PFSK-1 (cell line): ENCODE measurements at regions not wholly inside any gene's neighbourhood (a gene's known extent, or its start where the extent isn't known, plus 50 kb on each side); places are given as distances from the start of the nearest gene placed in this dataset.

ENCODE experiments used
- POLR2AphosphoS5 ChIP-seq: IDR thresholded peaks from 2 replicates; pipeline ENCODE4 v1.6.1; 2012; ENCODE audit warnings: low read depth, mild to moderate bottlenecking, control low read depth, low read length, moderate library complexity
- TAF1 ChIP-seq: IDR thresholded peaks from 2 replicates; pipeline ENCODE4 v1.6.1; 2012; ENCODE audit warnings: low read length, control low read depth, borderline replicate concordance; ENCODE audit not compliant: insufficient read depth
- TF ChIP-seq, protein P1 (sequence below), 2 experiments: IDR thresholded peaks; 2 replicates each; pipeline versions ENCODE4 v1.6.1 to v1.8.0; 2011 to 2012; ENCODE audit warnings: low read depth in 2 of 2, low read length in 2 of 2, control low read depth in 1 of 2, inconsistent platforms in 1 of 2, mild to moderate bottlenecking in 1 of 2, moderate library complexity in 1 of 2; ENCODE audit not compliant: insufficient read depth in 1 of 2

DNA sequence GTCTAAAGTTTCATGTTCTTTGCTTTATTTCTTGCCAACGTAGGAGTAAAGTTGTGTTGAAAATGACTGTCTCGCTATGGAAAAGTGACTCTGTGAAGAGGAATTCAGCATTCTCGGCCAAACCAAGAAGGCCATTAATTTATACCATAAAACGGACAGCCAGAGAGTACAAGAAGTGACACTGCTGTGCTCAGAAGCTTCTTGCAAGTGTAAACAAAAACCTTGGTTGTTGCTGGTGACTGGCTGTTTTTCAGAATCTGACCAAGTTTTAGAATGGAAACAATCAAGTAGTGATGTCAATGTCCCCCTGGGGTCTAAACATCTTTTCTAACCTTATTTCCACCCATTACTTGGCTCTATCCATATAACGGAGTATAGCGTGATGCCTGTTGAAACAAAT lies 201.9 kb downstream of the INHBA start:
- TF ChIP-seq, protein P1, sequence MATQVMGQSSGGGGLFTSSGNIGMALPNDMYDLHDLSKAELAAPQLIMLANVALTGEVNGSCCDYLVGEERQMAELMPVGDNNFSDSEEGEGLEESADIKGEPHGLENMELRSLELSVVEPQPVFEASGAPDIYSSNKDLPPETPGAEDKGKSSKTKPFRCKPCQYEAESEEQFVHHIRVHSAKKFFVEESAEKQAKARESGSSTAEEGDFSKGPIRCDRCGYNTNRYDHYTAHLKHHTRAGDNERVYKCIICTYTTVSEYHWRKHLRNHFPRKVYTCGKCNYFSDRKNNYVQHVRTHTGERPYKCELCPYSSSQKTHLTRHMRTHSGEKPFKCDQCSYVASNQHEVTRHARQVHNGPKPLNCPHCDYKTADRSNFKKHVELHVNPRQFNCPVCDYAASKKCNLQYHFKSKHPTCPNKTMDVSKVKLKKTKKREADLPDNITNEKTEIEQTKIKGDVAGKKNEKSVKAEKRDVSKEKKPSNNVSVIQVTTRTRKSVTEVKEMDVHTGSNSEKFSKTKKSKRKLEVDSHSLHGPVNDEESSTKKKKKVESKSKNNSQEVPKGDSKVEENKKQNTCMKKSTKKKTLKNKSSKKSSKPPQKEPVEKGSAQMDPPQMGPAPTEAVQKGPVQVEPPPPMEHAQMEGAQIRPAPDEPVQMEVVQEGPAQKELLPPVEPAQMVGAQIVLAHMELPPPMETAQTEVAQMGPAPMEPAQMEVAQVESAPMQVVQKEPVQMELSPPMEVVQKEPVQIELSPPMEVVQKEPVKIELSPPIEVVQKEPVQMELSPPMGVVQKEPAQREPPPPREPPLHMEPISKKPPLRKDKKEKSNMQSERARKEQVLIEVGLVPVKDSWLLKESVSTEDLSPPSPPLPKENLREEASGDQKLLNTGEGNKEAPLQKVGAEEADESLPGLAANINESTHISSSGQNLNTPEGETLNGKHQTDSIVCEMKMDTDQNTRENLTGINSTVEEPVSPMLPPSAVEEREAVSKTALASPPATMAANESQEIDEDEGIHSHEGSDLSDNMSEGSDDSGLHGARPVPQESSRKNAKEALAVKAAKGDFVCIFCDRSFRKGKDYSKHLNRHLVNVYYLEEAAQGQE (IDR thresholded peaks at IDR 0.05; ENCODE audit: insufficient read depth in 1 of 2, low read depth in 2 of 2, low read length in 2 of 2) = no peak
- TF ChIP-seq TAF1 (no peak), POLR2AphosphoS5 (no peak)
